Testis (tissue), 2 donors: ENCODE measurements at regions not wholly inside any gene's neighbourhood (a gene's known extent, or its start where the extent isn't known, plus 50 kb on each side); places are given as distances from the start of the nearest gene placed in this dataset.

Experiments used
- DNase-seq: peaks from one replicate; pipeline ENCODE4 v3.0.0-alpha.2; 2019
- H3K27ac ChIP-seq, 2 donors: fragments of 200-600 bp; sonication (generic); one replicate each; pipeline ENCODE4 v1.5.1; 2019
- H3K27me3 ChIP-seq: fragments of 200-600 bp; sonication (generic); one replicate; pipeline ENCODE4 v1.5.1; 2019
- H3K36me3 ChIP-seq: fragments of 200-600 bp; sonication (generic); one replicate; pipeline ENCODE4 v1.5.1; 2017; ENCODE audit warnings: low read depth; ENCODE audit errors: missing control alignments
- H3K4me1 ChIP-seq: fragments of 200-600 bp; sonication (generic); one replicate; pipeline ENCODE4 v1.5.1; 2019
- H3K4me3 ChIP-seq, 2 donors: fragments of 200-600 bp; sonication (generic); one replicate each; pipeline ENCODE4 v1.5.1; 2017 to 2019
- H3K9me3 ChIP-seq: fragments of 200-600 bp; sonication (generic); one replicate; pipeline ENCODE4 v1.5.1; 2017
- CTCF ChIP-seq, 3 experiments: fragments of 450-650 bp in 2 of 3; fragments of 200-600 bp in 1 of 3; sonication (generic) in 1 of 3; IDR thresholded peaks; one replicate each; pipeline ENCODE4 v1.5.1; 2016 to 2019; ENCODE audit warnings: antibody characterized with exemption in 3 of 3, mild to moderate bottlenecking in 2 of 3, moderate library complexity in 1 of 3
- POLR2A ChIP-seq: fragments of 450-650 bp; IDR thresholded peaks from one replicate; pipeline ENCODE4 v1.6.1; 2017; ENCODE audit warnings: antibody characterized with exemption, mild to moderate bottlenecking, moderate library complexity
- whole genome bisulfite sequencing, 2 donors: methylation state at CpG; one replicate each; pipeline ENCODE4 v1.1.5; 2018; 5-methylcytosine and 5-hydroxymethylcytosine counted together
- intact Hi-C: fragments of 100-400 bp; cut with DNase I; formaldehyde crosslinking; loops from one replicate; pipeline ENCODE4 v1.15.1; 2023; ENCODE audit warnings: low total_unique reads

- no peak for TF ChIP-seq POLR2A
- 80 to 85% methylated on average over 5 of the region's 5 CpGs for WGBS, 2 donors
- no peak overlapping the region for H3K27ac ChIP-seq
Observed at GRCh38 chr22:48356731-48357130, 1470.9 kb downstream of the BRD1 start.

GRCh38 chr22:48354096-48354495, 1473.6 kb downstream of the BRD1 start:
- WGBS, 2 donors, result 88 to 90% methylated on average over 5 of the region's 5 CpGs
- Histone ChIP-seq H3K4me3 (no peak overlapping the region), H3K27me3 (no peaks in the 10 kb centered on the region), H3K27ac (no peak overlapping the region), H3K4me1 (no peaks in the 10 kb centered on the region), H3K9me3 (no peaks in the 10 kb centered on the region), H3K36me3 (no peaks in the 10 kb centered on the region)
- no peak for DNase-seq
- intact Hi-C loops, result no loop called here
- TF ChIP-seq POLR2A, result no peak
- TF ChIP-seq CTCF (IDR thresholded peaks at IDR 0.05), result no peak

More at GRCh38 chr22:48356731-48357130, 1470.9 kb downstream of the BRD1 start:
- H3K36me3 ChIP-seq, result no peaks in the 10 kb centered on the region
- no peak for DNase-seq
- intact Hi-C loops, result no loop called here
- no peaks in the 10 kb centered on the region for H3K27me3 ChIP-seq
- H3K4me1 ChIP-seq, result no peaks in the 10 kb centered on the region
- no peak overlapping the region for H3K4me3 ChIP-seq
- no peaks in the 10 kb centered on the region for H3K9me3 ChIP-seq

- intact Hi-C loops, result no loop called here
- Histone ChIP-seq H3K27ac (no peak overlapping the region), H3K4me3 (no peak overlapping the region), H3K4me1 (no peaks in the 10 kb centered on the region), H3K9me3 (no peaks in the 10 kb centered on the region), H3K27me3 (no peaks in the 10 kb centered on the region), H3K36me3 (no peaks in the 10 kb centered on the region)
- no peak for TF ChIP-seq POLR2A
- no peak for TF ChIP-seq CTCF (IDR thresholded peaks at IDR 0.05)
- no peak for DNase-seq
- WGBS, 2 donors, result 87 to 90% methylated on average over 14 of the region's 14 CpGs
Observed at GRCh38 chr22:48353116-48353947, 1474.3 kb downstream of the BRD1 start.

- TF ChIP-seq CTCF (IDR thresholded peaks at IDR 0.05), result no peak
- no peak for TF ChIP-seq POLR2A
- H3K4me1 ChIP-seq, result no peaks in the 10 kb centered on the region
- H3K9me3 ChIP-seq, result no peaks in the 10 kb centered on the region
- H3K27ac ChIP-seq, result no peak overlapping the region
- H3K27me3 ChIP-seq, result no peaks in the 10 kb centered on the region
- H3K36me3 ChIP-seq, result no peaks in the 10 kb centered on the region
- intact Hi-C loops, result no loop called here
- no peak for DNase-seq
- WGBS, 2 donors, result 88 to 94% methylated on average over 17 to 18 of the region's 18 CpGs
- H3K4me3 ChIP-seq, result no peak overlapping the region
Observed at GRCh38 chr22:48352086-48352911, 1475.4 kb downstream of the BRD1 start.

GRCh38 chr22:48351376-48352085, 1476.1 kb downstream of the BRD1 start:
- DNase-seq, result no peak
- WGBS, 2 donors, result 79 to 81% methylated on average over 10 to 13 of the region's 13 CpGs
- no peaks in the 10 kb centered on the region for H3K27me3 ChIP-seq
- H3K4me3 ChIP-seq, result no peak overlapping the region
- H3K4me1 ChIP-seq, result no peaks in the 10 kb centered on the region
- TF ChIP-seq CTCF (IDR thresholded peaks at IDR 0.05), result no peak
- TF ChIP-seq POLR2A, result no peak
- no peaks in the 10 kb centered on the region for H3K36me3 ChIP-seq
- no peaks in the 10 kb centered on the region for H3K9me3 ChIP-seq
- no peak overlapping the region for H3K27ac ChIP-seq
- intact Hi-C loops, result no loop called here
